Endodermal cell (in vitro differentiated cells): ENCODE measurements at regions not wholly inside any gene's neighbourhood (a gene's known extent, or its start where the extent isn't known, plus 50 kb on each side); places are given as distances from the start of the nearest gene placed in this dataset.

ENCODE experiments used
- DNase-seq: peaks from one replicate; pipeline ENCODE4 v3.0.0-alpha.2; 2017
- H3K27ac ChIP-seq: 2 replicates; pipeline ENCODE4 v1.5.1; 2013; ENCODE audit warnings: mild to moderate bottlenecking, low read depth, low read length, moderate library complexity
- H3K27me3 ChIP-seq: 2 replicates; pipeline ENCODE4 v1.6.1; 2013; ENCODE audit warnings: mild to moderate bottlenecking, low read length, moderate library complexity; ENCODE audit not compliant: insufficient read depth, control insufficient read depth, poor library complexity, severe bottlenecking
- H3K36me3 ChIP-seq: 2 replicates; pipeline ENCODE4 v1.7.0; 2013; ENCODE audit warnings: mild to moderate bottlenecking, low read length, moderate library complexity; ENCODE audit not compliant: control insufficient read depth, insufficient read depth
- H3K4me1 ChIP-seq: one replicate; pipeline ENCODE4 v1.7.0; 2013; ENCODE audit warnings: low read length; ENCODE audit not compliant: control insufficient read depth, insufficient read depth
- H3K4me3 ChIP-seq: 2 replicates; pipeline ENCODE4 v1.5.1; 2013; ENCODE audit warnings: mild to moderate bottlenecking, low read length, moderate library complexity
- H3K9ac ChIP-seq: 2 replicates; pipeline ENCODE4 v1.6.1; 2013; ENCODE audit warnings: mild to moderate bottlenecking, low read length, moderate library complexity; ENCODE audit not compliant: poor library complexity, severe bottlenecking; ENCODE audit errors: extremely low read depth
- H3K9me3 ChIP-seq: 2 replicates; pipeline ENCODE4 v1.6.1; 2013; ENCODE audit warnings: mild to moderate bottlenecking, low read length, moderate library complexity; ENCODE audit not compliant: control insufficient read depth
- H3K27ac Mint-ChIP-seq: 2 replicates; pipeline ENCODE4 v1.8.0; 2020; ENCODE audit warnings: mixed read lengths
- H3K27me3 Mint-ChIP-seq: 2 replicates; pipeline ENCODE4 v1.8.0; 2021; ENCODE audit warnings: mild to moderate bottlenecking, mixed read lengths; ENCODE audit not compliant: insufficient read depth
- H3K36me3 Mint-ChIP-seq: 2 replicates; pipeline ENCODE4 v1.8.0; 2020; ENCODE audit warnings: low read depth, mixed read lengths
- H3K4me1 Mint-ChIP-seq: 2 replicates; pipeline ENCODE4 v1.8.0; 2020; ENCODE audit warnings: mixed read lengths
- H3K4me3 Mint-ChIP-seq: 2 replicates; pipeline ENCODE4 v1.8.0; 2020; ENCODE audit warnings: mild to moderate bottlenecking, moderate library complexity, mixed read lengths
- H3K9me3 Mint-ChIP-seq: 2 replicates; pipeline ENCODE4 v1.8.0; 2020; ENCODE audit warnings: mild to moderate bottlenecking, mixed read lengths
- WGBS, 2 experiments: methylation state at CpG; one replicate each; pipeline versions ENCODE4 v1.1.5 to v1.1.7; 2013; ENCODE audit warnings: missing lambda C conversion rate in 2 of 2, mixed read lengths in 1 of 2; ENCODE audit not compliant: insufficient coverage in 1 of 2, insufficient read length in 1 of 2; 5-methylcytosine and 5-hydroxymethylcytosine counted together
- TF ChIP-seq, protein P1 (sequence below): fragments of 200-600 bp; sonication (generic); conservative IDR thresholded peaks from 2 replicates; pipeline ENCODE4 v1.5.0; 2021; ENCODE audit warnings: antibody characterized with exemption, mild to moderate bottlenecking

DNA sequence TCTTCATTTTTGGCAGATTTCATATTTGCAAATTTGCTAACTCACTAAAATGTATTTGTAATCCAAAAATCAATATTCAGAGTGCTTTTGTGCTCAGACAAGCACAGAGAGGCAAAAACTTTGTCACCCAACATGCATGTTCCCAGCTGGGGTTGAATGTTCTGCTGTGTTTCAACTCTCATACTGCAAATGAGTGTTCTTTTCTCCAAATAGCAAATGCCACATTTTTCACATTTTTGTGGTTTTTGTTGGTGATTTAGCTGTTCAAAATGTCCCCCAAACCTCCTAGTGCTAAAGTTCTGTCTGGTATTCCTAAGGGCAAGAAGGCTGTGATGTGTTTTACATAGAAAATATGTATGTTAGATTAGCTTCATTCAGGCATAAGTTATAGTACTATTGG, 87.3 kb upstream of the PCSK5 start:
- H3K4me3 ChIP-seq = no peak overlapping the region
- no peaks in the 10 kb centered on the region for H3K9me3 Mint-ChIP-seq
- DNase-seq = no peak
- H3K27ac Mint-ChIP-seq = no peak overlapping the region
- H3K36me3 Mint-ChIP-seq = no peaks in the 10 kb centered on the region
- no peaks in the 10 kb centered on the region for H3K27me3 ChIP-seq
- no peaks in the 10 kb centered on the region for H3K4me1 ChIP-seq
- H3K9ac ChIP-seq = no peak overlapping the region
- H3K27me3 Mint-ChIP-seq = no peaks in the 10 kb centered on the region
- no peaks in the 10 kb centered on the region for H3K36me3 ChIP-seq
- H3K4me1 Mint-ChIP-seq = no peaks in the 10 kb centered on the region
- H3K9me3 ChIP-seq = no peaks in the 10 kb centered on the region
- no peak overlapping the region for H3K4me3 Mint-ChIP-seq
- H3K27ac ChIP-seq = no peak overlapping the region
- TF ChIP-seq, protein P1, sequence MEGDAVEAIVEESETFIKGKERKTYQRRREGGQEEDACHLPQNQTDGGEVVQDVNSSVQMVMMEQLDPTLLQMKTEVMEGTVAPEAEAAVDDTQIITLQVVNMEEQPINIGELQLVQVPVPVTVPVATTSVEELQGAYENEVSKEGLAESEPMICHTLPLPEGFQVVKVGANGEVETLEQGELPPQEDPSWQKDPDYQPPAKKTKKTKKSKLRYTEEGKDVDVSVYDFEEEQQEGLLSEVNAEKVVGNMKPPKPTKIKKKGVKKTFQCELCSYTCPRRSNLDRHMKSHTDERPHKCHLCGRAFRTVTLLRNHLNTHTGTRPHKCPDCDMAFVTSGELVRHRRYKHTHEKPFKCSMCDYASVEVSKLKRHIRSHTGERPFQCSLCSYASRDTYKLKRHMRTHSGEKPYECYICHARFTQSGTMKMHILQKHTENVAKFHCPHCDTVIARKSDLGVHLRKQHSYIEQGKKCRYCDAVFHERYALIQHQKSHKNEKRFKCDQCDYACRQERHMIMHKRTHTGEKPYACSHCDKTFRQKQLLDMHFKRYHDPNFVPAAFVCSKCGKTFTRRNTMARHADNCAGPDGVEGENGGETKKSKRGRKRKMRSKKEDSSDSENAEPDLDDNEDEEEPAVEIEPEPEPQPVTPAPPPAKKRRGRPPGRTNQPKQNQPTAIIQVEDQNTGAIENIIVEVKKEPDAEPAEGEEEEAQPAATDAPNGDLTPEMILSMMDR = no peak

DNA sequence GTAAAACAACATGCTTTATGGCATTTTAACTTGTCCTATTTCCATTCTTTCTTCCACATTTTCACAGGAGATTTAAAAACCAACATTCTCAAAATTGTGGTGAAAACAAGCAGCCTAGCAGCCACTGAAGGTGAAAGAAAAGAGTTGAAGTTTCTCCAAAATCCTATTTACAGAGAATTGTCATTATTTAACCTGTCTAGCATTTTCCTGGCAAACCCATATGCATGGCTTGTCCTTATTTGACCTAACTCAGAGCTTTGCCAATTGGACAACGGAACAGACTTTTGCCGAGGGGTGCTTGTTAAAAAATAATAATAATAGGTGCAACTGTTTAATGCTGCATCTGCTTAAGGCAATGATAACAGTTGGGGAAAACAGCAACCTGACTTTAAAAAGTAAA, 80.4 kb upstream of the PCSK5 start:
- no peaks in the 10 kb centered on the region for H3K4me1 Mint-ChIP-seq
- H3K27ac Mint-ChIP-seq = no peak overlapping the region
- no peak for DNase-seq

DNA sequence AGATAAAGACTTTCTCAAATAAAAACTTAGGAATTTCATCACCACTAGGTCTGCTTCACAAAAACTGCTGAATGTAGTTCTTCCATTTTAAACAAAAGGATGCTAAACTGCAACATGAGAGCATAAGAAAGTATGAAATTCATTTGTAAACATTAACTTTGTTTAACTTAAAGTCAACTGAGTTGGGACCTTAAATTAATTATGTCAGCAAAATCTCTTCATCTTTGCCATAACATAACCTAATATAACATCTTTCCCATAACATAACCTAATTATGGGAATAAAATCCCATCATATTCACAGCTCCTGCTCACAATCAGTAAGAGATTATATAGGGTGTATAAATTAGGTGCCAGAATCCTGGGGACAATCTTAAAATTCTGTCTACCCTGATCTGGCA, 78.8 kb upstream of the PCSK5 start:
- H3K27me3 Mint-ChIP-seq = no peaks in the 10 kb centered on the region
- peaks cover 47% of the 10 kb centered on the region for H3K9me3 Mint-ChIP-seq

More for the DNA sequence above, 80.4 kb upstream of the PCSK5 start:
- no peak overlapping the region for H3K4me3 ChIP-seq
- H3K27ac ChIP-seq = no peak overlapping the region
- H3K27me3 ChIP-seq = no peaks in the 10 kb centered on the region
- WGBS, 2 experiments = 90% methylated on average over 2 of the region's 2 CpGs; no CpG with 5 or more reads in 1 of the 2 experiments
- Mint-ChIP-seq H3K4me3 (no peak overlapping the region), H3K9me3 (peaks cover 38% of the 10 kb centered on the region), H3K27me3 (no peaks in the 10 kb centered on the region), H3K36me3 (no peaks in the 10 kb centered on the region)
- H3K4me1 ChIP-seq = no peaks in the 10 kb centered on the region
- no peaks in the 10 kb centered on the region for H3K36me3 ChIP-seq
- TF ChIP-seq, protein P1 = no peak
- peaks cover 36% of the 10 kb centered on the region for H3K9me3 ChIP-seq
- H3K9ac ChIP-seq = no peak overlapping the region

More for the DNA sequence above, 78.8 kb upstream of the PCSK5 start:
- H3K27me3 ChIP-seq = no peaks in the 10 kb centered on the region
- H3K4me1 Mint-ChIP-seq = no peaks in the 10 kb centered on the region
- H3K36me3 ChIP-seq = no peaks in the 10 kb centered on the region
- no peaks in the 10 kb centered on the region for H3K4me1 ChIP-seq
- H3K9ac ChIP-seq = no peak overlapping the region
- H3K27ac ChIP-seq = no peak overlapping the region
- no peaks in the 10 kb centered on the region for H3K36me3 Mint-ChIP-seq
- DNase-seq = no peak
- H3K9me3 ChIP-seq = peaks cover 40% of the 10 kb centered on the region
- TF ChIP-seq, protein P1 = no peak
- H3K4me3 Mint-ChIP-seq = no peak overlapping the region
- no peak overlapping the region for H3K4me3 ChIP-seq
- H3K27ac Mint-ChIP-seq = no peak overlapping the region
